ENCODE measurements at regions not wholly inside any gene's neighbourhood (a gene's known extent, or its start where the extent isn't known, plus 50 kb on each side); places are given as distances from the start of the nearest gene placed in this dataset.

GRCh38 chrX:7247346-7247745 lies 99.4 kb upstream of the PUDP start:
- H3K4me1 ChIP-seq (ENCODE audit: insufficient read depth, low read length), result peaks cover 4% of the 10 kb centered on the region; the same call in 1 of the 2 replicates
- no peaks in the 10 kb centered on the region for H3K27me3 ChIP-seq (ENCODE audit: insufficient read depth, low read length)
- no peaks in the 10 kb centered on the region for H3K79me2 ChIP-seq (ENCODE audit: insufficient read depth, low read length)
- no CpG with 5 or more reads among the region's 2 CpGs for WGBS (ENCODE audit: extremely low coverage, insufficient read length, low lambda C conversion rate)
- Mint-ChIP-seq H3K9me3 (no peaks in the 10 kb centered on the region), H3K27me3 (ENCODE audit: low read depth) (peaks cover 3% of the 10 kb centered on the region; the same call in 1 of the 2 replicates), H3K27ac (no peak overlapping the region), H3K4me1 (peaks cover 12 to 20% of the 10 kb centered on the region in 2 experiments), H3K4me3 (no peak overlapping the region), H3K36me3 (ENCODE audit: insufficient read depth in 1 of 3, low read depth in 3 of 3) (peaks cover 0 to 4% (median 0%) of the 10 kb centered on the region in 3 experiments; a peak in 3 of 7 replicates)
- DNase-seq, result no peak
- no peak overlapping the region for H3K14ac ChIP-seq (ENCODE audit: insufficient read depth, low read length)
- no peak overlapping the region for H2AFZ ChIP-seq (ENCODE audit: low read length)
- H2BK20ac ChIP-seq (ENCODE audit: low read depth, low read length, poor library complexity, severe bottlenecking), result no peak overlapping the region
- H2BK12ac ChIP-seq (ENCODE audit: insufficient read length, low read depth, low read length), result no peak overlapping the region
- no peak overlapping the region for H4K91ac ChIP-seq (ENCODE audit: insufficient read length, low read depth, low read length)
- no peak overlapping the region for H4K5ac ChIP-seq (ENCODE audit: insufficient read length, low read depth, low read length)
- H3K18ac ChIP-seq (ENCODE audit: insufficient read length, low read depth, low read length), result no peak overlapping the region
- H3T11ph ChIP-seq (ENCODE audit: low read length), result no peak overlapping the region
- no peak overlapping the region for H3K56ac ChIP-seq (ENCODE audit: insufficient read length, low read depth, low read length)
- H3K4ac ChIP-seq (ENCODE audit: low read depth, low read length), result no peak overlapping the region
- H2BK5ac ChIP-seq (ENCODE audit: insufficient read length, low read length), result no peak overlapping the region
- H2AK5ac ChIP-seq (ENCODE audit: insufficient read length, low read length), result no peak overlapping the region
- H3K23ac ChIP-seq (ENCODE audit: insufficient read length, low read depth, low read length), result no peak overlapping the region
- no peak overlapping the region for H4K8ac ChIP-seq (replicated peaks; ENCODE audit: insufficient read length, low read depth, low read length)
- H3K79me1 ChIP-seq (ENCODE audit: insufficient read depth, low read depth, low read length, poor library complexity, severe bottlenecking), result no peaks in the 10 kb centered on the region
- no peaks in the 10 kb centered on the region for H3K9me3 ChIP-seq (ENCODE audit: control insufficient read depth, low read depth, low read length)
- no peak overlapping the region for H3K4me2 ChIP-seq (ENCODE audit: insufficient read depth, insufficient read length, low read length)
- H2BK120ac ChIP-seq (ENCODE audit: low read depth, low read length, poor library complexity, severe bottlenecking), result no peak overlapping the region
- H3K9ac ChIP-seq (ENCODE audit: extremely low read depth, insufficient read length, low read length), result no peak overlapping the region
- H2BK15ac ChIP-seq (ENCODE audit: low read depth, low read length), result no peak overlapping the region
- H4K20me1 ChIP-seq (ENCODE audit: control insufficient read depth, insufficient read depth, insufficient read length), result no peaks in the 10 kb centered on the region
- no peaks in the 10 kb centered on the region for H3K23me2 ChIP-seq (ENCODE audit: insufficient read length, low read depth, low read length, poor library complexity, severe bottlenecking)
- H3K27ac ChIP-seq (ENCODE audit: insufficient read length, low read depth, low read length), result no peak overlapping the region
- TF ChIP-seq CTCF (conservative IDR thresholded peaks at IDR 0.05), result no peak

All from H9 (cell line).